GM21447 (cell line): ENCODE measurements at regions not wholly inside any gene's neighbourhood (a gene's known extent, or its start where the extent isn't known, plus 50 kb on each side); places are given as distances from the start of the nearest gene placed in this dataset.

Source experiments
- ATAC-seq: cut with Tn5 transposase; IDR thresholded peaks from one replicate; pipeline ENCODE4 v1.9.1; 2021; ENCODE audit not compliant: unreplicated experiment

DNA sequence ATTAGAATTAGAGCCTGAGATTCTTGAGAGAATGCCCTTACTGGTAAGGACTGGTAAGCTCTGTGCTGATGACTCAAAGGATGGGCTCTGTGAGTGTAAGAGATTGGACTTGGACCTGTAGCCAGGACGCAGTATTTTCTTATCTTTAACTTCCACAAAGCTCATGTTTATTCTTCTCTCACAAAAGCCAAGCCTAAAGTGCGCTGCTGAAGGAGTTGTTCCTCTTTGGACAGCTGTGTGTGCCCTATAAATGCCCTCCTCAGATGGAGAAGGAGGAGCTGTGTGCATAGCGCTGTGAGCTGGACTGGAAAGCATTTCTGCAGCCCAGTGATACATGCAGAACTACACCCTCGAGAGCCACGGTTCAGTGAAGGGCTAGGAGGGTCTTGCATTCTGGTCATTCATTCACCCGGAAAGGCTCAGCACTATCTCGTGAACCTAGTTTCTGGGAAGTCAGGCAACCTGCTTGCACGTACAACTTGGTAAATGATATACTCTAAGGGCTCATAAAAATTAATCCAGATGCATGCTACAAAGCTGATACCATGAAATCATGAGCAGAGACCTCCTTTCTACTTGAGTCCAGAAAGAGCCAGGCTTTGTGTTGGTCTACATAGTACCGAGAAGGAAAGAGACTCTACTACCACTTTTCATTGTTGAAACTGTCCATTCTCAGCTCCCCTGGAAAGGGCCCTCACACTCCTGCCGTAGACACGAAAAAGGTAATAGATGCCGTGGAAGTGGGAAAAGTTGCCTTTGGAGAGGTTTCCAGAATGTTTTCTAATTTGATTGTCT lies 103.0 kb upstream of the TBL1XR1 start:
- ATAC-seq, result peak; percentile 91

DNA sequence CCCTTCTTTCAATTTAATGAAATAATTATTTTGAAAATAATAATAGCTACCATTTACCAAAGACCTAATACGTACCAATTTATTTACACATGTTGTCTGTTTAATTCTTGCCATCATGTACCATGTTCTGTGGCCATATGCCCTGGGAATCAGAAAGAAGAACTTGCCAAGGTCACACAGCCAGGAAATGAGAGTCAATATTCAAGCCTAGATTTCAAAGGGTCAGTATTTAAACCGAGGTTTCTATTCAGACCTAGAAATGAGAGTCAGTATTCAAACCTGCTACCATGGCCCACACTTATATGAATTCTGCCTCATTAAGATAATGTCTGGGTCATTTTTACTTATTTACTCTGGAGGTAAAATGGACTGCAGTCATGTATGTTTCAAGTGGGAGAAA lies 103.6 kb upstream of the TBL1XR1 start:
- peak; percentile 33 for ATAC-seq

DNA sequence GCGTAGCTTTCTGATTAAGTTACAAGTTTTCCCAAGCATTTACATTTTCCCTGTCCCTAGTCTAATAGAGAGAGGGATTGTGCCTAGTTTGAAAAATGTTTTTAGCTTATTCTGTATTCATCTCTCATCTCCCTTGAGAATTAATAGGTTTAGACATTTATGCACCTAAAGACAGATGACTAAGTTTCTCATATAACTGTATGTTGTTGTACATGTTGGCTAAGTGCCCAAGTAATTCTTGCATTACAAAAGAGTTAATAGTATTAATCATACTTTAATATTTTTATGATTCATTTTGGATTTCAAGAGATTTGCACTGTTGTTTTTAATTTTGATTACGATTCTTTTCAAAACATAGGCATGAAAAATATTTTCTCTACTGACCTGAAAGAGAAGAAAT lies 109.0 kb upstream of the TBL1XR1 start:
- ATAC-seq, result no peak

DNA sequence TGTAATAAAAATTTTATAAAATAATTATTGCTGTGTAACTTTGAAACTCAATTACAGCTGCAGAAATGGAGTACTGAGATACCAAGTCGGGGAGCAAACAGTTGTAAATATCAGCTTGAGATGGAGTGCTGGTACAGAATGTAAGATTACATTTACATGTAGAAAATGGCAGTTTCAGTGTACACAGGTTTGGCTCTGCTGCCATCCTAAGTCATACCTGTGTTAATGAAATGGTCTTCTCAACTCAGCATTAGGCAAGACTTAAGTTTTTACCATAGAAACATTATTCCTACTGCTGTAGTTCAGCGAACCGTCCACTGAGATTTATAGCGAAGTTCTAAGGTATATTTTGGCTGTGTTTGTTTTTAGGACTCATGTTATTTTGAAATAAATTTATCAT lies 110.1 kb upstream of the TBL1XR1 start:
- ATAC-seq, result no peak

DNA sequence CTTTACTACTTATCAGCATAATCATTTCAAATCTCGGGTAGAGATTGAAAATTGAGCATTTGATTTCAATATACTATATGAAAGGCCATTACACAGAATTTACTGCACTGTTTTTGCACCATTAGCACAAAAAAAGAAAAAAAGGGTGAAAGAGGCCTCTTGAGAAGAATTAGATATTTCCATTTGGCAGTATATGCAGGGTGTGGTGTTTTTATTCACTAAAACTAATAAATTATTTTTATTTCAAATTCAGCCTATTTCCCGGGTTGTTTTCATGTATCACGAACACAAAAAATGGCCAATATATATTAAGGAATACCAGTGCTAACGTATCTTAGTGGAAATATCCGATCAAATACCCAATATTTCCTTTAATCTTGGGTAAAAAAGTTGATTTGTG lies 110.5 kb upstream of the TBL1XR1 start:
- ATAC-seq, result no peak

DNA sequence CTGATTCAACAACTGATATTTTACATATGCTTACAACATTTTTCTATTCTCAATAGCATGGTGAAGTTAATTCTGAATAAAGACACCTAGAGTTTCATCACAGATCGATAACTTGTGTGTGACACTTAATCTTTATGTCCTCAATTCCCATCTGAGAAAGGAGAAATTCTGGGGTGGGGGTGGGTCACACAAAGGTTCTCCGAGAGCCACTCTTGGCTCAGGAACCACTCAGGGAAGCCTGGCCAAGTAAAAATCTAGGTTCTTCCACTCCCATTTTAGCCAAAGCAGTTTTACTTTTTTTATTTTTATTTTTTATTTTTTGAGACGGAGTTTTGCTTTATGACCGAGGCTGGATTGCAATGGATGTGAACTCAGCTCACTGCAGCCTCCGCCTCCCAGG lies 111.0 kb upstream of the TBL1XR1 start:
- no peak for ATAC-seq

DNA sequence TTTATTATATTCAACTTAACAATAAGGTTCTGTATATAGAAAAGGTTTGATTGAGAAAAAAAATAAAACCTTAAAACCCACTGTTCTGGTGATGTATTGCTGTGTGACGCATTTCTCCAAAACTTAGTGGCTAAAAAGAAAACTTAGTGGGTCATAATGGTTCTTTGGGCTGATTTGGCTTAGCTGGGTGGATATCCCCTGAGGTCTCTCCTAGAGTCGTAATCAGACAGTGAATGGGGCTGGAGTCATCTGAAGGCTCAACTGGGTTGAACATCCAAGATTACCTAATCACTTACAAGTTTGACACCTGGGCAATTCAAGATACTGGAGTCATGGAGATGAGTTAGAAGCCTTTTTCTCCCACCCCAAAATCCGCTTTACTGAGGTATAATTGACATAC lies 111.6 kb upstream of the TBL1XR1 start:
- no peak for ATAC-seq

DNA sequence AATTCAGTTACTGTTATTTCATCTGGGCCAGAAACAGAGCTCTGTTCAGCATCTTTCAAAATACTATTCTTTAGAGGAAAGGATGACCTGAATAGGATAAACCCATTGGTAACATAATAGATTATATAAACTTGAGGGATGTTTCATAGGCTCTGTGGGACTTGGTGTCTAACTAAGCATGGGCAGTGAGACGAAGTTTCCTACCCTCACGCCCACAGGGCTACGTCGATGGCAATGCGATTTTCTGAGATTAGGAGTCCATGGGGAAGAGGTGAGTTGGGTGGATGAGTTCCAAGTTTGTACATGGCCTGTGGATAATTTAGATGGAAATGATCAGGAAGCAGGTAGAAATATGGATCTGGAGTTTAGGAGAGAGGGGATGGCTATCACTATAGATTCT lies 115.2 kb upstream of the TBL1XR1 start:
- ATAC-seq, result no peak

DNA sequence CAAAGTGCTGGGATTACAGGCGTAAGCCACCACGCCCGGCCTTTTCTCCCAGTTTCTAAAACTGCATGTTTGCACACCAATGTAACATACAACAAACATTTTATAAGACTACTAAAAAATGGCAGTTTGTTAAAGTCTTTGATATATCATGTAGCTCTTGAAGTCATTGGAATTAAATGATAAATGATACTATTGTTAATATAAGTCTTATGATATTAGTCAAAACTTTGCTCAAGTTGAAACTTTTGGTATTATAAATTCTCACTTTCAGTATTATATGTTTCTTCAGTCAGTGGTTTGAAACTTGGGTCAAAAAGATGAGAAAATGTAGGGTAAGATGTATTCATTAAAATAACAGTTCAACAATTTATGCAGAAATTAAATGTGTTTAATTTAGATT lies 117.6 kb upstream of the TBL1XR1 start:
- ATAC-seq, result no peak

DNA sequence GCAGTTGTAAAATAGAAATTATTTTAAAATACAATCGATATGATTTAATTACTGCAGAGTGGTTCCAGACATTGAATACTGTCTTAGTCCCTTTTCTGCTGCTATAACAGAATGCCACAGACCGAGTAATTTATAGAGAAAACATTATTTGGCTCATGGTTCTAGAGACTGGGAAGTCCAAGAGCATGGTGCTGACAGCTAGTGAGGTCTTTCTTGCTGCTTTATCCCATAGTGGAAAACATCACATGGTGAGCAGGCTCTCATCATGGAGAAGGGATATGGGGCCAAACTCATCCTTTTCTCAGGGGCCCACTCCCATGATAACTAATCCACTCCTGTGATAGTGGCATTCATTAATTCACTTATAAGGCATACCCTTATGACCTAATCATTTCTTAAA lies 120.0 kb upstream of the TBL1XR1 start:
- no peak for ATAC-seq

DNA sequence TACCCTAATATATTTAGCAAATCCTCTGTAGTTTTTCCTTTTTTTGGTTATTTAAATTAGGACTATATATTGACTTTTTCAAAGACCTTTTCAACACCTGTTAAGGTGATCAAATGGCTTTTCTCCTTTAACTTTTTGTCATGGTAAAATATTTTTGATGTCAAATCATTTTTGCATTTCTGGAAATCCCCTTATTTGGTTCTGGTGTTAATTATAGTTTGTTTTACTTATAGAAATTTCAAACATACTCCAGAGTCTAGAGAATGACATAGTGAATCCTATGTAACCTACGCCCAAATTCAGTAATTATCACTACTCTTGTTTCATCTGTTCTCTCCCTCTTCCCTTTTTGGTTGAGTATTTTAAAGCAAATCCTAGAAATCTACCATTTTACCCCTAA lies 121.3 kb upstream of the TBL1XR1 start:
- no peak for ATAC-seq

DNA sequence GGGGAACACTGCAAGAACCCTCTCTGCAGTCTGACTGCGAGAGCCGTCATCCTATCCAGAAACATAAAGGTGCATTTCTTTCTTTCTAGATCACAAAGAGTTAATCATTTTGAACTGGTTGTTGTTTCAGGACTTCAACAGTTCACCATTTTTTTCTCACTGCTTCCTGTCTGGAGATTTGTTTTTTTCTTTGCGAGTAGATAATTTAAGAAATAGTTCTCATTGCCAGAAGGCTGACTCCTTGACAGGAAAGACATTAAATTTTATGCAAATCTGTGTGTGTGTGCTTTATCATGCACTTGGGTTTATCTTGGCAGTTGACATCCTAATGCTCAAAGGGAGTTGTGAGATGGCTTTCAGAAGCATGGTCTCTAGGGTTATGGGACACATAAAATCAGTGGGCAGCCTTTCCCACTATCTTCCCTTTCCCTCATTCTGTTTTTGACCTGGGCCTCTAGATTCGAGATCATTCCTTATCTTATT lies 123.5 kb upstream of the TBL1XR1 start:
- ATAC-seq, result peak; percentile 54

DNA sequence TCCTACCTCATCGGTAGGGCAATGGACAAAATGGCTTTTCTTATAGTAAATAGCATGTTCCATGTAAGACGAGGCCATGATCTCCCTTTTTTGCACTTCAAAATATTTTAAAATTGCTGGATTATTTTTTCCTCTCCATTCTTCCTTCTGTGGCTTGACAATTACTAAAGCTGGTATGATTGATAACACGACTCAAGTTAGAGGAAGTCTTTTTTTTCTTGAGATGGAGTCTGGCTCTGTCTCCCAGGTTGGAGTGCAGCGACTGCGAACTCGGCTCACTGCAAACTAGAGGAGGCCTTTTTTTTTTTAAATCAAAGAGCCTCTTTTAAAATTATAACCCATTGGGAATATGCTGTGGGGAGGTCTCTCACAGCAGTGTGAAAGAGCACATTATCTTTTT lies 124.5 kb upstream of the TBL1XR1 start:
- ATAC-seq, result no peak

DNA sequence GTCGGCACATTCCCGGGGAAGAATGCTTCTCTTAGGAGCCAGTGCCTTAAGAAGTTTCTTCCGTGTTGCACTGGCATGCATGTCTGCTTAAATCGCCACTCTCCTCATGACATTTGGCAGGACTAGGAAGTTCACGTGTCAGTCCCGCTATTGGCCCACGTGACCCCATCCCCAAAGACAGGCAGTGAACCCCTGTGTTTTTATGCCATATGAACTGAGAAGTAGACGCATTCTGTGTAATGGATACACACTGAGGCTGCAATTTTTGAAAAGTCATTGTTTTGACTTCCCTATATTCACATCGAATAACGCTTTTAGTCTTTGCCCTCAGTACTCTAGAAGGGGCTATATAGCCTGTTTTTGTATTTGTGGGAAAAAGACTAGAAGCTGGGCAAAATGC lies 125.6 kb upstream of the TBL1XR1 start:
- no peak for ATAC-seq

DNA sequence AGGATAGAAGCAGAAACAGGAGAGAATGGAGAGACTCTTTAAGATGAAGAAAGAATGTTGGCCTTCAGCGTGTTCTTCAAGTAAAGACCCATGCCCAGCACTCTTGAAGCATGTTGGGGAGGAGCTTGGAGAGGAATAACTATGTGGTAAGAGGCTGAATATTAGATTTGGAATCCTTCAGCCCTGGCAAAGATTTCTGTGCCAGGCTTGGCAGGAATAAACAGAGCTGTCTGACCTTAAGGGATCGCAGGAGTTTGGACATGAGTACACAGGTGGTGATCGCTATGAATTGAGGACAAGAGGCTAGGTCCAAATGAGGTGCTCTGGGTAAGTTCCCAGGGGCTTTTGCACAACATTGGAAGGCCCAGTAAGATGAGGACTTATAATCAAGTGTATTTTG lies 132.6 kb upstream of the TBL1XR1 start:
- ATAC-seq, result no peak

DNA sequence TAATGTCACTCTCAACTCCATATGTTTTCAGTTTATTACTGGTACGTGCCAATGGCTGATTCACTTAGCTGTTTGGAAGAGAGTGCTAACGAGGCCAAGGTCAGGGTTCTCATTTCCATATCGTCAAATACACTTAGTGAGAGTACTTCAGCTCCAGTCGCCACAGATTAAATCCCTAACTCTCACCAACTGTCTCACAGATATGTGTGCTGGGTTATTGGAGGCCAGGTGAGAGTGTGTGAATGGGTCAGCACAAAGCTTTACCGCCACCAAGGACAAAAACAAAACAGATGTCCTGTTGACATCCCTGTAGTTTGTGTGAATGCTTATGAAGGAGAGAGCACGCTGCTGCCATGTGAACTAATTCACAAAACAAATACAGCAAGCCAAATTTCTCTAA lies 133.5 kb upstream of the TBL1XR1 start:
- ATAC-seq, result no peak

DNA sequence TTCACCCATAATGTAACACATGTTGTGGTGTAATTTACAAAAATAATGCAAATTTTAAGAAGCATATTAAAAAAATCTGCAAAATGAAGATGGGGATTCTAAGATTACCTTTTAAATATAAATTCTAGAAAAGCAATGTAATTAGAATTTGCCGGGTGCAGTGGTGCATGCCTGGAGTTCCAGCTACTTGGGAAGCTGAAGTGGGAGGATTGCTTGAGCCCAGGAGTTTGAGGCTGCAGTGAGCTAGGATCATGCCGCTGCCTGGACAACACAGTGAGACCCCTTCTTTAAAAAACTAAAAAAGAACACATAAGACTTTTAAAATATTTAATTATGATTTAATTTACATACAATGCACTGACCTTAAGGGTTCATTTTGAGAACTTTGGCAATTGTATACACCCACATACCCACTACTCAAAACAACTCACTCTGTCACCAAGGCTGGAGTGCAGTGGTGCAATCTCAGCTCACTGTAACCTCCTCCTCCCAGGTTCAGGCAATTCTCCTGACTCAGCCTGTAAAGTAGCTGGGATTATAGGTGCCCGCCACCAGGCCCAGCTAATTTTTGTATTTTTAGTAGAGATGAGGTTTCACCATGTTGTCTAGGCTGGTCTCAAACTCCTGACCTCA lies 134.0 kb upstream of the TBL1XR1 start:
- ATAC-seq, result no peak

DNA sequence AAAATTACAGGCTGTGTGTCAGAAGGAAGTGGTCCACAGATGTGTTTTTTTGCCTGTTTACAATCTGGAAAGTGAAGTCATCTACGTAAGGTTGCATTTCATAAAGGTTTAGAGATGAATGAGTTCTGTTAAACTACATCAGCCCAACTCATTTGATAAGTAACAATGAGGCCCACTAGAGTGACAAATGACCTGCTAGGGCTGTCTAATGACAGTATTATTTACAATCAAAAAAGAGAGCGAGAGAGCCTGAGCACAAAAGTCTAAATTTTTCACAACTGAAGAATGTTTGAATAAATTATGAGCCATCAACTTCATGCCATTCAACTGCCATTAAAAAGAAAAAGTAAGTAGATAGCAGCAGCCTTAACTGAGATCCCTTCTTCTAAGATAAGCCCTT lies 135.7 kb upstream of the TBL1XR1 start:
- no peak for ATAC-seq

DNA sequence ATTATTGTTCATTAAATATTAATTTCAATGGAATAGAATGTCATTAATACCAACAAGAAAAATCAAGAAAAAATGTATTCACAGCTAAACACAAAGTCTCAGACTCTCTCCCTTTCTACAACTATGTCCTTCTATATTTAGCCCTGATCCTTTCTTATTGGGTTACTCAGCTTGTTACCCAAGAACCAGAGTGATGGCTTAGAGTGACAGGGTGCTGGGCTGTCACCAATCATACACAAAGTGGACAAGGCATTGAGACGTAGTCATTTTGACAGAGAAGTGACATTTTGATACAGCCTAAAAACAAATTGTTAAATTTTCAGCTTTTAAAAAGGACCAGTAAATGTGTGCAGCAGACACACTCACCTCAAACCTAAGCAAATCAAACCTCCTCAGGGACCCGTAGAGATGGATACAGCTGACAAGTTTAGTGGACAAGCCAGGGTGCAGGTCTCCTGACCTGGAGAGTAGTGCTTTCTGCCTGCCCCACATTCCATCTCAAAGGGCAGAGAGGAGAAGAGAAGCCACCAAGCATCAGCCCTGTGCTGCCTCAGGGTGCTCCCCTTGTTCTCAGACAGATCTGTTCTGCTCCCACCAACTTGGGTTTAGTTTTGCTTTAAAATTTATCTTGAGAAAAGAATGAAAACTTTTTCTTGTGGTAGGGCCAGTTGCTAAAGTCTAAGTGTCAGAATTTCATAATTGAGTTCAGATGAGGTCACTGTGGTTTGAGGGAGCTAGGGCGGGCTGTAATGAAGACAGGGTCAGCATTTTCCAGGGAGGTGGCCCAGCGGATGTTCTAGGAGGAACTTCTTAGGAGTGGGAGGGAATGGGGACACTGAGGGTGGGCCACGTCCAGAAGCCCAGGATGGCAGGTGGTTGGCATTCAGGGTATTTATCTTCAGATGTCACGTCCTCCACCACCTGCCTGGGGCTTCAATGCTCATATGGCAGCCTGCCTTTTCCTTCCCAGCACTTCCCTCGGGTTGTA lies 136.5 kb upstream of the TBL1XR1 start:
- no peak for ATAC-seq

DNA sequence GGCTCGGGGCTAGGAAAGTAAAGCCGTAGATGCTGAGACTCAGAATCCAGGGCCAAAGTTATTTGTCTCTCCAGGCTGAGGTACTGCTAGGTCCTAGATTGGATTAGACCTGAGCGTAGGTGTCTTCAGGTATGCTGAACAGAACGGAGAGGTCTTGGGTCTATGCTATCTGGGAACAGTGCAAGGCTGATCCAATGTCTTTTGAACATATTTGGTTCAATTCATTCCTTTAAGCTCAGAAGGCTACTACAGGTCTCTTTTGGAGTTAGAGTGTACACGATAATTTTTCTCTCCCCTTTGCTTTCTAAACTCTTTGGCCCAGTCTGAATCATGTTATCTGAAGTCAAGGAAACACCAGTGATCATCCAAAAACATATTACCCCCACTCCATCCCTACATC lies 137.5 kb upstream of the TBL1XR1 start:
- ATAC-seq, result no peak

DNA sequence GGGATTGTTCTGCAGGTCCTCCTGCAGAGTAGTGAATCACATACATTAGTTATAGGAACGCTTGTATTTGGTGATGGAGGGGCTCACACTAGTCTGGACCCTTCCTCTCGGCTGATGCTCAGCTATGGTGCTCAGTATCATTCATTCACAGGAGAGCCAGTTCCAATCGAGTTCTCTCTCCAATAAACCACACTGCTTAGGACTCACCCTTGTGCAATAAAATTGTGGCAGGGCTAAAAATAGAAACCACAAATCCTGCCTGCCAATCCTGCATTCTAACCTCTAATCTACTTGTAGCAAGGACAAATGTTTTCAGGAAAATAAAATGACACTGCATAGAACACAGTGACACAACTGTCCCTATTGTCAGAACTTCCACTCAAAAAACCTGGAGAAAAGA lies 138.4 kb upstream of the TBL1XR1 start:
- no peak for ATAC-seq
